ENCODE measurements at regions not wholly inside any gene's neighbourhood (a gene's known extent, or its start where the extent isn't known, plus 50 kb on each side); places are given as distances from the start of the nearest gene placed in this dataset.
A peak's percentile ranks its signal among the peaks of the same experiment; 100 is the strongest.

DNA sequence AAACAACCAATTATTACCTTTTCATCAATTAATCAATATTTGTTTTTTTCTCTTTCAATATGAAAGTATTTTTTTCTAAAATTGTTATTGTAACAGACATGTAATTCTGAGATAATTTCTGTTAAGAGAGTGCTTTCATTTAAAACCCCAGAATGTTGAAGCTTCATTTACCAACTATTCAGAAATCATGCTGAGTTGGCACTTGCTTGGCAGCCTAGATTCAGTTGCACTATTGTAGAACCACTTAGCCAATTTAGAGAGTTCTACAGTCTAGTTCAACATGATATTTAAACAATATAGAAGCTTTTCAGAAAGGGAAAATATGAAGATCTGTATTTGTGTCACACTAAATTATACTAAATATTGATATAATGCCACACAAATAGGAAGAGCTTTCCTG, 56.1 kb upstream of the NKAIN2 start:
- no peak for DNase-seq

DNA sequence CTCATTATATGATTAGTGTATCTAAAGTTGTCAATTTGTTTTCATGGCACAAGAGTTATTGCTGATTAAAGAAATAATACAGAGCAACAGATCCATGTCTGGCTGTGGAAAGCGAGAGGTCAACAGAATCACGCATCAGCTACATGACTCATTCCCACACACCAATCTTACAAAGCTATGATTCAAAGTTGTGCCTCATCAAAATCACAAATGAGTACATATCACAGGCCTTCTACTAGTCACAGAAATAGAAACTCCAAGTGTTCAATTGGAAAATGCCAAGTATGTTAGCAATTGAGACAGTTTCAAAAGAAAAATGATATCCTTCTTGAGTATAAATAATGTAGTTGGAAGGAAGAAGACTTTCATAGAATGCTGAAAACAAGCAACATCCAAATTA, 57.8 kb upstream of the NKAIN2 start:
- no peak for DNase-seq

DNA sequence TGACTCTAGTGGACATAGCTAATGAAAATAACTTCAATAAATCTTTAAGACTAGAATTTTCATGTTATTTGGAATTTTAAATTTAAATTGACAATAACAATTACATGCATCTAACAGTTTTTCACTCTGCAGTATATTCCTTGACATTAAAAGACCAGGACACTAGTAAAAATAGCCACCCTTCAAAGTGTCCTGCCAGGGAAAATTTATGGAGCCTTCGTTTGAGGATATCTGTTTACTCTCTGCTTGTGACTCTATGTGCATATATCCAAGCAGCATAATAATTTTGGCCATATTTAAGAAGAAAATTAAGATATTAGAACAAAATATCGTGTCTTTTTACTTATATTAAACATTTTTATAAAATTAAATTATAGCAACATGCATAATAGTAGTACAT, 58.8 kb upstream of the NKAIN2 start:
- no peak for DNase-seq

DNA sequence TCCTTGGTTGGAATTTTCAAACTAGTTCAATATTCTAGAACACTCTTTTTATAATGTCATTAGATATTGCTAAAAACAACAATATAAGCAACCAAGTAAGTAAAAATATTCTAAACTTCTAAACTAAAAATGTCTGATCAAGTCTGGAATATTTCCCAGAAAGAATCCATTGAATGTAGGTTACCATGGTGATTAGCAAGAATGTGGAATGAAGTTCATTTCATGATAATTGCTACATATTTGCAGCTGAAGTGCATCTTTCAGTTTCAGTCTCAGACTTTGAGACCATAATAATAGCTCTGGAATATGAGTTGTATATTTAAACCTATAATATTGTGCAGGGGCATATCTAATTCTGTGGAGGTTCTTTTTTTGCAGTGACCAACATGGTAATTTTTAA, 61.0 kb upstream of the NKAIN2 start:
- no peak for DNase-seq

DNA sequence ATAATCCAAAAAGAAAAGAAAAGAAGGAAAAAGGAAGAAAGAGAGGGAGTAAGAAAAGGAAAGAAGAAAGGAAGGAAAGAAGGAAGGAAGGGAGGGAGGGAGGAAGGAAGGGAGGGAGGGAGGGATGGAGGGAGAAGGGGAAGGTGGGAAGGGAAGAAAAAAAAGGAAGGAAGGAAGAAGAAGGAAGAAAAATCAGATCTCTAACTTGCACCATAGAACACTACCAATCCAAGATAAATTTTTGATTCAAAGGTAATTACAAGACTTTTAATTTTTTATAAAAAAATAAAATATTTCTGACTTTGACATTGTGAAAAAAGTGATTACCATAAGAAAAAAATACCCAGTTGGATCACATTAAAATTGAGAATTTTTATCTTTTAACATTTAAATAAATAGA, 70.5 kb upstream of the NKAIN2 start:
- DNase-seq: no peak

DNA sequence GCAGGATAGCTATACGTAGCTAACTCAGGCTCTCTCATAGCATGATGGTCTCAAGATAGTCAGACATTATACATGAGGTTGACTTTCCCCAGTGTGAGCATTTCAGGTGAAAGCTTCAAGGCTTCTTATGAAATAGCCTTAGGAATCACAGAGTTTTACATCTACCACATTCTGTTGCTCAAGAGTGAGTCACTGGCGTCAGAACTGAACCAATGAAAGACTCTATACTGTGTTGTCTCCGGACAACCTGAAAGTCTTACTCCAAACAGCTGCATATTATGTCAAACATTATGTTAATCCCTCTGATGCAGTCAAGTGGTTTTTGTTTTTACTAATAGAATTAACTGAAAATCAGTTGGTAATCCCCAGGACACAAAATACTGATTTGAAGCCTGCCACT, 79.8 kb upstream of the TRDN start:
- no peak for DNase-seq

DNA sequence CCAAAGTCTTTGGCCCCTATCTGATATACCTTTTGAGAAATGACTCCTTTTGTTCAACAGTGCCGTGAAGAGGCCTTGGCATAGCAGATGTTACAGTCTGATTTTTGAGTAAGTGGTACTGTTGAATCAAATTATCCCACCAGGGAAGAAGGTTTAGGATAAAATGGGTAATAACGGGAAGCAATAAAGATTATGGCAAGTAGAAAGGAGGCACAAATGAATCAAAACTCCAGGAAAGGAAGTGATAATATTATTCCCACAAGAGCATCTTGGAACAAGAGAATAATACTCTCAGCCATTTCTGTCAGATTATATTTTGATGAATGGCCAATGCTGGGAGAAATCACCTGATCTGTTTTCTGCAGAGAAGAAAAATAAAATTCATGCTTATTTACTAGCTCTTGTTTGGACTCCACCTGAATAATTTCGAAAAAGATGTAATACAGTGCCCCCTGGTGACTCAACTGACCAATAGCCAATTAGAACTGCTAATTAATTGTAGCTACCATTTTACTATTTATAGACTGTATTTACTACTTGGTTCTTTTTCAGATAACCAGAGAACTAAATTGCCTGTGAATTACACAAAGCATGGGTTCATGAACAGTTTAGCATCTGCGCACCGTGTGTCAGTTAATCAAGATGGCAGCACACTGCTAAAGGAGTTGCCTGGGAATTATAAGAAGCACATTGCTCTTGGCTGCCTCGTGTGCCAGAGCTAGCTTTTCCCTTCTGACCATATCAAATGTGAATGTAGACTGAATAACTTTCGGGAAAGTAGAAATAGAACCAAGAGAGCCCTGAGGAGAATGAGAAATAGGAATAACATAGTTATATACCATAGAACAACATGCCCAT, 78.5 kb upstream of the TRDN start:
- DNase-seq: peak; percentile 72

DNA sequence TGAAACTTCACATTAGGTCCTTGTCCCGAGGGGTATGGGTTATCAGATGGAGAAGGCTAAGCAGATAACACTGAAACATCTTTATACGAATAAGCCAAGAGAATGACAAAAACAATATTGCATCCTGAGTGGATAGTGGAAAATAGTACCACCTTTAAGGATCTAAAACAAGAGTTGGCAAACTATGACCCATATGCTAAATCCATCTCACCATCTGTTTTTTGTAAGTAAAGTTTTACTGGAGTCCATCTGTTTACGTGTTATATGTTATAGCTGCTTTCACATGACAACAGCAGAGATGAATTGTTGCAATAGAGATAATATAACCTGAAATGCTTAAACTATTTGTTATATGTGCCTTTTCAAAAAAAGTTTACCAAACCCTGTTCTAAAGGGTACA, 76.1 kb upstream of the TRDN start:
- no peak for DNase-seq

DNA sequence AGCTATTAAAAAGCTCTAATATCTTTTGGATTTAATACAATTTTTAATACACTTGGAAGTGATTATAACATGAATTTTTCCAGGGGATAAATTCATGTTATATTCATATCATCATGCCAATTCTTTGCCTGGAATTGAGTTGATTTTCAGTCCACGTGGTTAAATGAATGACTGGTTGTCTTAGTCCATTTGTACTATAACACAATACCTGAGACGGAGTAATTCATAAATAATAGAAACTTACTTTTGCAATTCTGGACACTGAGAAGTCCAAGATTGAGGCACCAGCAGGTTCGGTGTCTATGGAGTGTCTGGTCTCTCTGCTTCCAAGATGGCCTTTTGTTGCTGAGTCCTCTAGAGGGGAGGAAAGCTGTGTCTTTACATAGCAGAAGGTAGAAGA, 66.2 kb upstream of the TRDN start:
- no peak for DNase-seq

DNA sequence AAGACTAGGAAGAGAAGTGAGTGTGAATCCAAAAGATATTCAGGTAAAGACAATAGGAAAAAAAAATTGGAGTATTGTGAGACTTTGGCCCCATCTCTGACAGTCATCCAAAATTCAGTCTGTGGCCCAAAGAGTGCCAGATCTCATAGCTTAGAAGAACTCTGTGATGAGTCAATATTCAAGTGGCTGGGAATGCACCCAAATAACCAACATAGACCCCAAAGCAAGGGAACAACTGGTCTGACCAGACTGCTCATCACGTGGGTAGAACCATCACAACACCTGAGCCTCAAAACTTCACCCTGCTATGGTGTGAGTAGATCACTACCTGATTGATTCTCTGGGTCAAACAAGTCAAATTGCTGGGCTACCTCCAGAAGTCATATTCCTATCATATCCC, 51.1 kb upstream of the TRDN start:
- DNase-seq: no peak
